ENCODE measurements at regions not wholly inside any gene's neighbourhood (a gene's known extent, or its start where the extent isn't known, plus 50 kb on each side); places are given as distances from the start of the nearest gene placed in this dataset.

DNA sequence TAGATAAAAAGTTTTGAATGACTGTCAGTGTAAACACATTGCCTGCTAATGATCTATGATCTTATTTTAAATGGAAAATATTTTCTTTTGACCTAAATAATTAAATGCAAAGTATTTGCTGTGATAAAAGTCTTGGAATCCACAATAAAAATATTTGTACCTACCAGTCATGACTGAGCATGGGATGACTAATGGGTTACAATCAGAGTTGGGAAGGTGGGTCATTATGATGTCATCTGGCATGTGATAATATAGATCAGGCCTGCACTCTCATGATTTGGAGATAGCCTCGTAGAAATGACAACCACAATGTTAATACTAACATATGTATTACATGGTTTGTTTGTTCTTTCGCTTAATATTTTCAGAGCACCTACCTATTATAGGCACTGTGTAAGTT, 848.8 kb upstream of the KLHL29 start:
- Histone ChIP-seq H3K27me3 (no peaks in the 10 kb centered on the region), H3K4me3 (no peak overlapping the region), H3K36me3 (no peaks in the 10 kb centered on the region), H3K27ac (no peak overlapping the region), H3K9me3 (no peaks in the 10 kb centered on the region), H3K4me1 (no peaks in the 10 kb centered on the region)
- intact Hi-C loops (cut with DNase I; ENCODE audit: low total_unique reads) = no loop called here
- TF ChIP-seq, protein P1, sequence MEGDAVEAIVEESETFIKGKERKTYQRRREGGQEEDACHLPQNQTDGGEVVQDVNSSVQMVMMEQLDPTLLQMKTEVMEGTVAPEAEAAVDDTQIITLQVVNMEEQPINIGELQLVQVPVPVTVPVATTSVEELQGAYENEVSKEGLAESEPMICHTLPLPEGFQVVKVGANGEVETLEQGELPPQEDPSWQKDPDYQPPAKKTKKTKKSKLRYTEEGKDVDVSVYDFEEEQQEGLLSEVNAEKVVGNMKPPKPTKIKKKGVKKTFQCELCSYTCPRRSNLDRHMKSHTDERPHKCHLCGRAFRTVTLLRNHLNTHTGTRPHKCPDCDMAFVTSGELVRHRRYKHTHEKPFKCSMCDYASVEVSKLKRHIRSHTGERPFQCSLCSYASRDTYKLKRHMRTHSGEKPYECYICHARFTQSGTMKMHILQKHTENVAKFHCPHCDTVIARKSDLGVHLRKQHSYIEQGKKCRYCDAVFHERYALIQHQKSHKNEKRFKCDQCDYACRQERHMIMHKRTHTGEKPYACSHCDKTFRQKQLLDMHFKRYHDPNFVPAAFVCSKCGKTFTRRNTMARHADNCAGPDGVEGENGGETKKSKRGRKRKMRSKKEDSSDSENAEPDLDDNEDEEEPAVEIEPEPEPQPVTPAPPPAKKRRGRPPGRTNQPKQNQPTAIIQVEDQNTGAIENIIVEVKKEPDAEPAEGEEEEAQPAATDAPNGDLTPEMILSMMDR (IDR thresholded peaks at IDR 0.05) = no peak
- DNase-seq = no peak

DNA sequence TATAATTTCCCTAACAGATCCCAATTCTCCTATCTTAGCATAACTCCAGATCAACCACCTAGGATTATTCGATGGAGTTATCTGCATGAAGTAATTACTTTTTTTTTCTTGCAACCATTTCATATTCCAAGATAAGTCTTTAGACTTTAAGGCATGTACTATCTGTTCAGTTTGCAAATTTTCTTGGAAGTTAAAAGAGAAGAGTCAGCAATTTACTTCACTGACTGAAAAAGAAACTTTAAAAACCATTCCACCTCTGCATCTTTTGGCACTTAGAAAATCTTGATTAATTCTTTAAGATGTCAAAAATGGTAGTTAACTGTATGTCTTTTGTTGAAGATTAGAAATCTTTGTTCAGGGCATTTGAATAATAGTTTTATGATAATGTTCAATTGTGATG, 830.5 kb upstream of the KLHL29 start:
- DNase-seq = no peak
- H3K27me3 ChIP-seq = no peaks in the 10 kb centered on the region
- no peaks in the 10 kb centered on the region for H3K36me3 ChIP-seq
- intact Hi-C loops (cut with DNase I; ENCODE audit: low total_unique reads) = no loop called here
- H3K4me3 ChIP-seq = no peak overlapping the region
- H3K9me3 ChIP-seq = no peaks in the 10 kb centered on the region
- H3K4me1 ChIP-seq = no peaks in the 10 kb centered on the region
- TF ChIP-seq, protein P1 (IDR thresholded peaks at IDR 0.05) = no peak
- no peak overlapping the region for H3K27ac ChIP-seq

DNA sequence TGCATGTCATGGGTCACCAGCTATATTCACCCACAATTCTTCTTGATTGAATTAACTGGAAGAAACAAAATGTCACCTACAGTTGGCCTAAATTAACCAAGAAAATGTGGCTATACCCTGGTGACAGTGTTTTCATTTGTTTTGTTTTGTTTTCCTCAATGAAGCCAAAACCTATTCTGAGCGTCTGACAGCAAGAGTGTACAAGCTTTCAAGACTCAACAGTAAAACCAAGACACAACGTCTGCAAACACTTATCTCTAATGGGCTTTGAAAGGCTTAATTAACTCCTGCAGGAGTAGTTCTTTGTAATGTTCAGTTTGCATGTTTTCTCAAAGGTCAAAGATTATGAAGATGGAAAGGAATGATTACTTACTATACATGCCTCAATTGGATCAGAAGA, 827.6 kb upstream of the KLHL29 start:
- intact Hi-C loops (cut with DNase I; ENCODE audit: low total_unique reads) = no loop called here
- TF ChIP-seq, protein P1 (IDR thresholded peaks at IDR 0.05) = no peak
- Histone ChIP-seq H3K27me3 (no peaks in the 10 kb centered on the region), H3K4me3 (no peak overlapping the region), H3K27ac (no peak overlapping the region), H3K36me3 (no peaks in the 10 kb centered on the region), H3K9me3 (no peaks in the 10 kb centered on the region), H3K4me1 (no peaks in the 10 kb centered on the region)
- no peak for DNase-seq

DNA sequence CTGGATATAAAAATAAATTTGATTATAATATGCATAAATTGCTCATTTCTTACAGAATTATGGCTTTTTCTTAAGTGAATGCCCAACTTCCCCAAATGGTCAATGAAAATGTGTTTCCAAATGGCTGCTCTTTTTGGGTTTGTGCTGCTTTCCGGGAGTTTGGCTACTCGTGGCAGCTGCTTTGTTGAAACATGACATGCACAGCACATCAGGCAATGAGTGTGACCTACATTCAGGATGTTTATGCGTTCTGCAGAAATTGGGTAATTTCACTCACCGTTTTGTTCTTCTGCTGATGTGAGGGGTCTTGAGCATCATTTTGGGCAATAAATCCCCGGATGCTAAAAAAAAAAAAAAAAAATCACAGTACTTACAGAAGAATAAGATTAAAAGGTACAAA, 825.0 kb upstream of the KLHL29 start:
- Histone ChIP-seq H3K9me3 (no peaks in the 10 kb centered on the region), H3K4me3 (no peak overlapping the region), H3K4me1 (no peaks in the 10 kb centered on the region), H3K27me3 (no peaks in the 10 kb centered on the region), H3K36me3 (no peaks in the 10 kb centered on the region), H3K27ac (no peak overlapping the region)
- DNase-seq = no peak
- TF ChIP-seq, protein P1 (IDR thresholded peaks at IDR 0.05) = no peak
- intact Hi-C loops (cut with DNase I; ENCODE audit: low total_unique reads) = no loop called here

DNA sequence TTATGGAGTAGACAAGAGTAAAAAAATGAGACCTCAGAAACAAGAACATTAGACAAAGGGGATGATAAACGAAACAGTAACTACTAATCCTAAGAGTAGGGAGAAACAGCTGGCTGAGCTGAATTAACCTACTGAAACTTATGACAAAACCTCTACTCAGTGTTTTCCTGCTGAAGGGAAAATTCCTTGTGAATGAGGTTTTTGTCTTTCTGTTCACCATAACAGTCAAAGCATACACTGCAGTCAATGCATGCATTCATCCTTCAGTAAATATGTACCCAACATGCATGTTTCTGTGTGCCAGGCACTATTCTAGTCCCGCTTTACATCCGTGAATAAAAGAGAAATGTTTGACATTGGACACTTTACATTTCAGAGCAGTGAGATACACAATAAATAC, 805.6 kb upstream of the KLHL29 start:
- no peak for DNase-seq
- no peaks in the 10 kb centered on the region for H3K27me3 ChIP-seq
- H3K9me3 ChIP-seq = peaks cover 0 to 16% (median 12%) of the 10 kb centered on the region in 3 donors
- no peaks in the 10 kb centered on the region for H3K4me1 ChIP-seq
- no peak overlapping the region for H3K4me3 ChIP-seq
- intact Hi-C loops (cut with DNase I; ENCODE audit: low total_unique reads) = no loop called here
- TF ChIP-seq, protein P1 (IDR thresholded peaks at IDR 0.05) = no peak
- H3K36me3 ChIP-seq = no peaks in the 10 kb centered on the region
- H3K27ac ChIP-seq = no peak overlapping the region

DNA sequence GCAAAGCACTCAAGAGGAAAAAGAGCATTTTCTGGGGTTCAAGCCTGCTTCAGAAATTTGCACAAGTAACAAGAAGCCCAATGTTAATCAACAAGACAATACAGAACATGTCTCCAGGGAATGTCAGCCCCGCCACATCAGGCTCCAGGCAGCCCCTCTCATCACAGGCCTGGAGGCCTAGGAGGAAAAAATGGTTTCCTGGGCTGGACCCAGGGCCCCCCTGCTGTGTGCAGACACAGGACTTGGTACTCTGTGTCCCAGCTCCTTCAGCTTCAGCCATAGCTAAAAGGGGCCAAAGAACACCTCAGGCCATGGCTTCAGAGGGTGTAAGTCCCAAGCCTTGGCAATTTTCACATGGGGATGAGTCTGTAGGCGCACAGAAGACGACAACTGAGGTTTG, 802.9 kb upstream of the KLHL29 start:
- H3K9me3 ChIP-seq = peaks cover 0 to 16% (median 12%) of the 10 kb centered on the region in 3 donors
- H3K27me3 ChIP-seq = no peaks in the 10 kb centered on the region
- H3K4me1 ChIP-seq = no peaks in the 10 kb centered on the region
- H3K36me3 ChIP-seq = no peaks in the 10 kb centered on the region
- H3K4me3 ChIP-seq = no peak overlapping the region
- no peak for DNase-seq
- TF ChIP-seq, protein P1 (IDR thresholded peaks at IDR 0.05) = no peak
- H3K27ac ChIP-seq = no peak overlapping the region
- intact Hi-C loops (cut with DNase I; ENCODE audit: low total_unique reads) = no loop called here
